ENCODE measurements at regions not wholly inside any gene's neighbourhood (a gene's known extent, or its start where the extent isn't known, plus 50 kb on each side); places are given as distances from the start of the nearest gene placed in this dataset.

DNA sequence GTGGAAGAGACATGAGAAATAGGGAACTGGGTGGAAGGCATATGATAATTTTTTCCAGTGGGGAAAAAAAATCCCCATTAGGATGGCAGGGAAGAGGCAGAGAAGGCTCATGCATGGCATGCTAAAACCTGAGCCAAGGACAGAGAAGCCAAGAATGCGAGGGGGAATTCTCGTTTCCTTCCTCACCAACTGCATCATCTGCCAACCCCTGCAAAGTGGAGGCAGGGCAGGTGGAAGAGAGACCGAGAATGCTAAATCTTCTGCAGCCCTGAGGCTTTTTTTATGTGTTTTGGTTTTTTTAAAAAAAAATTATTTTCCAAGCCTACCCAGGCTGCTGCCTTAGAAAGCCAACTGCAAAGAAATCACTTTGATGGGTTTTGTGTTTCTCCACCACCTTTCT, 54.3 kb upstream of the CCDC174 start:
- TF ChIP-seq, protein P1, sequence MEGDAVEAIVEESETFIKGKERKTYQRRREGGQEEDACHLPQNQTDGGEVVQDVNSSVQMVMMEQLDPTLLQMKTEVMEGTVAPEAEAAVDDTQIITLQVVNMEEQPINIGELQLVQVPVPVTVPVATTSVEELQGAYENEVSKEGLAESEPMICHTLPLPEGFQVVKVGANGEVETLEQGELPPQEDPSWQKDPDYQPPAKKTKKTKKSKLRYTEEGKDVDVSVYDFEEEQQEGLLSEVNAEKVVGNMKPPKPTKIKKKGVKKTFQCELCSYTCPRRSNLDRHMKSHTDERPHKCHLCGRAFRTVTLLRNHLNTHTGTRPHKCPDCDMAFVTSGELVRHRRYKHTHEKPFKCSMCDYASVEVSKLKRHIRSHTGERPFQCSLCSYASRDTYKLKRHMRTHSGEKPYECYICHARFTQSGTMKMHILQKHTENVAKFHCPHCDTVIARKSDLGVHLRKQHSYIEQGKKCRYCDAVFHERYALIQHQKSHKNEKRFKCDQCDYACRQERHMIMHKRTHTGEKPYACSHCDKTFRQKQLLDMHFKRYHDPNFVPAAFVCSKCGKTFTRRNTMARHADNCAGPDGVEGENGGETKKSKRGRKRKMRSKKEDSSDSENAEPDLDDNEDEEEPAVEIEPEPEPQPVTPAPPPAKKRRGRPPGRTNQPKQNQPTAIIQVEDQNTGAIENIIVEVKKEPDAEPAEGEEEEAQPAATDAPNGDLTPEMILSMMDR (IDR thresholded peaks at IDR 0.05): no peak
- no peak for TF ChIP-seq POLR2A (IDR thresholded peaks at IDR 0.05)
